ENCODE measurements at regions not wholly inside any gene's neighbourhood (a gene's known extent, or its start where the extent isn't known, plus 50 kb on each side); places are given as distances from the start of the nearest gene placed in this dataset.
A peak's percentile ranks its signal among the peaks of the same experiment; 100 is the strongest.
"Not testable (repeated sequence)": the region's sequence is repeated elsewhere in the genome, so short reads cannot be mapped to it uniquely, and the experiment has no call there.

DNA sequence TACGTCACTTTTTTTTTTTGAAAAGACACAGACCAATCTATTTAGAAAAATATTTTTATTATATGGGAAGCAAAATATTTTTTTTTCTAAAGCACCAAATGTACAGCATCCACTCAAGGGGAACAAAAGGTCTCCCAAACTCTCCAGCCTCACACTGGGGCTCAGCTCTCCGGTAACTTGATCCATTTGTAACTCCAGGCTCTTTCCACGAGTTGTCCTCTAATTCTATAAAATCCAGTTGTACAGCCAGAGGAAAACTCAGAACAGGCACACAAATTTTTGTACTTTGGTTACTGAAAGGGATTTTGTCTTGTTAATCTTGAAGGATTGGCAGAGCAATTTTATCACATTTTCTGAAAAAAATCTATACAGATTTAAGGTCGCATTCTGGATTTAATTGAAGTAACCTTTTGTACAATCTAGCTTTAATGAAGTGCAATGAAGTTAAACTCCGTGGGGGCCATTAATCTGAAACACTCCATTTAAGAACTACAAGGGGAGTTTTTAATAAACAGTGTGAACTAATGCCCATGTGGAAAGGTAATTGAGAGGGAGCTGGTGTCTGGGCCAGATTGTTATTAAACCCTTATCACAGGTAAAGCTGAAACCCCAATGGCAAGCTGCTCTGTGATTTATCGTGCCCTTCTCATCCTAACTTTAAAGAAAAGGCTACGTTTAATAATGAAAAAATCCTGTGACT is 161.2 kb upstream of the FRG1 start:
- DNase-seq (ENCODE audit: low read depth), result no peak

DNA sequence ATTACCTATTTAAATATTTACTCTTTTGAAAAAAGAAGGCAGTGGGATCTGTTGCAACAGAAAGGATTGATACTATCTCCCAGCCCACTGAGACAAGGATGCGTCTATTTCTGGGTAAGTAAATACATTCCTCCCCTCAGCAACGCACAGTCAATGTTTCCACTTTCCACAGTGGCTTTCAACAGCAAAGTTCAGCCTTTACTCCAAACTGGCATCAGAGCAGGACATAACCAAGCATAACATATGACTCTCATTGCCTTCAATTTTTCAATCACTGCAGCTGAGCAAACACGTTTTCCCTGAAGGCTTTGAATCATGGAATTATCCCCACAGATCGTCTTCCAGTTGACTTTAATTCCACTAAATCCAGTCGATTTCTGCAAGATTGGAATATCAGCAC is 160.3 kb upstream of the FRG1 start:
- DNase-seq (ENCODE audit: low read depth), result no peak

DNA sequence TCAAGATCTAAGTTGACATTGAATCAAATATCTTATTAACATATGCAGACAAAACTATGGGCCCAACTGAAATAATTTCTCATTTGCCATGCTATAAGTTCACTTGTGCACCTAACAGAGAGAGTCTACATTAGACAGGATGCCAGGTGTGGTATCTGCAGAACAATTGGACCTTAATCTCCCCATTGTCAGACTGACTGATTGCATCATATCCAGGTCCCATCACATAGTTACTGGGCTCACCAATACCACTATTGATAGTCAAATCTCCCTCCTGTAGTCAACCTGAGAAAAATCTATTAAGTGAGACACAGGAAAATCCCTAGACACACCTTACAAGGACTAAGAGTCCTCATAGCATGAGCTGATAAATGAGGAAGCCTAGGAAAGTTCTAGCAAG is 156.0 kb upstream of the FRG1 start:
- DNase-seq (ENCODE audit: low read depth), result no peak

DNA sequence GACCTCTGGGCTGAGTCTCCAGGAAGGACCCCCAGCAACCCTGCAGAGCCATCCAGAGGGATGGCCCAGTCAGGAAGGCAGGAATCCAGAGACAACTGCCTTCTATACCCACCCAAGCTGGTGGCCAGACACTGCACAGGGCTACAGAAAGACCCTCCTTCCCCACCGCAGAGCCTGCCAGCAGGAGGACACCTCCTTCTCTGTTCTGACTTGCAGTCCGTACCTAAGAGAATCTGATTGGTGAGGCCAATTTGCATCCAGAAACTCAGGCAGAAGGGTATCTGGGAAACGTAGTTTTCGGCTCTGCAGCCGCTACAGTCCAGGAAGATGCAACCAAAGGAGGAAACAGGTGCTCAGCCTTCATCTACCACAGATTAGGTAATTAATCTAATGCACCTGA is 155.4 kb upstream of the FRG1 start:
- DNase-seq (ENCODE audit: low read depth), result no peak

DNA sequence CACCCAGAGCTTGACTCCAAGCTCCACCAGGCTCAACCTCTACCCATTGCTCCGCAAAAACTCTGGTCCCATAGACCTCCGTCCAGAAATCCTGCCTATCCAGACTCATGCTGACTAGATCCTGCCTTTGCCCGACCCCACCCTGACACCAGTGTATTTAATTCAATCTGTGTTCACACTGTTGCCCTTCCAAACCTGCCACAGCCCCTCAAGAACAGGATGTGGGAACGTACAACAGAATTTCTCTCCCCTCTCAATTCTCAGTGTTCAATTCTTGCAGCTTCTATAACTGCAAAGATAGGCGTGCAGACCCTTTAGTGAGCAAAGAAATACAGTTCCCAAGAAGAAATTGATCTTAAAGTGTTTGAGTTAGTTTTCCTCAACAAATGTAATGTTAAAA is 154.2 kb upstream of the FRG1 start:
- DNase-seq (ENCODE audit: low read depth), result no peak

DNA sequence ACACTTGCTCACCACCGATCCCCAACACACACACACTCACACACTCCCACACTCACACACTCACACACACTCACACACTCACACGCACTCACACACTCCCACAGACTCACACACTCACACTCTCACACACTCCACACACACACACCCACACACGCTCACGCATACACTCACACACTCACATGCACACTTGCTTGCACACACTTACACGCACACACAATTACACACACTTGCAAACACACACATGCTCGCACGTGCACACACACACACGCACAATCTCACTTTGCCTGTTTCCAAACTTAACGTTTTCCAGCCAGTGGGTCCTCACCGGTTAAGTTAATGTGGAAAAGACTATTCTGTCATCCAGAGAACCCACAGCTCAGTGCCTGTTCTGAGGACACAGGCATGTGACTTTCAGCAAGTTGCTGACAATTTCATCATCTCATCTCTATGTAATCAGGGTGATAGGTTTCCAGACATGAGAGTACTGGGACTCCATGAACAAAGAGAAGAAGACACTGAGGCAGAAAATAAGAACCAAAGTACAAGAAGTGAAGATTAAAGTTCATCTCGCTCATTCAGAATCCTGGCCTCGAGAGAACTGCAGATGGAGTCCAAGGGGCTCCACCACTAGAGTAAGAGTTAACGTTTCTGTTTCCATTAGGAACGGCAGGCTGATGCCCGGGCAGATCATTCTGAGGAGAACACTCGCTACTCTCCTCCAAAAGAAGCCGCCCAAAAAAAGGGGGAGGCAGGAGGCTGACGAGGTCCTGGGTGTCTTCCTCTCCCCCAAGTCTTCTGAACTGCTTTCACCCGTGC is 153.2 kb upstream of the FRG1 start:
- no peak for DNase-seq (ENCODE audit: low read depth)

DNA sequence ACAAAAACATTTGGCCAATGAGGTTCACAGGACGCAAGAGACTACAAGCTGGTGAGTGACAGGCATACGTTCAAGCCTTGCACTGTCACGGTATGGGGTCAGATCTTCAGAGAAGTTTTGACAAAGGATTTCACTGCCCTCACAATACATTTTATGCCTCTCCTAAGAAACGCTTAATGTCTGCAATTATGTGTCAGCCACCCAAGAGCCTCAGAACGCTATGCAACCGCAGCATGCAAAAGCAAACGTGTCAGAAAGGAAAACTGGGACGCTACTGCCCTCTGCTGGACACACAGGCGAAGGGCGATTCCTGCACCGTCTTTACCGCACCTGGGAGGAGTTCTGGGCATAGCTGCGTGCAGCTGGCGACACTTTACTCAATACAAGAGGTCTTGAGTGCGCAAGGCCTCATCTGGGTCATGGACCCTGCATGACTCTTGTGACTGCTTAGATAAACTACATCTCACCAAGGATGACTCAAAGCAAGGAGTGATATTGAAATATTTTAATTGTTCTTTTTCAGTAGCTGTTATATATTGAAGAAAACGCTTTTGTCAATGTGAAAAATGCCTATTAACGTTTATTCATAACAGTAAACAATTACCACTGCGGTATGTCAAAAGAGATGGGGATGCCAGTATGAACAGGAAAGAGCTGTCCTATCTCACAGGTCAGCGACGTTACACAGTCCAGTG is 147.6 kb upstream of the FRG1 start:
- DNase-seq (ENCODE audit: low read depth), result peak; percentile 54

DNA sequence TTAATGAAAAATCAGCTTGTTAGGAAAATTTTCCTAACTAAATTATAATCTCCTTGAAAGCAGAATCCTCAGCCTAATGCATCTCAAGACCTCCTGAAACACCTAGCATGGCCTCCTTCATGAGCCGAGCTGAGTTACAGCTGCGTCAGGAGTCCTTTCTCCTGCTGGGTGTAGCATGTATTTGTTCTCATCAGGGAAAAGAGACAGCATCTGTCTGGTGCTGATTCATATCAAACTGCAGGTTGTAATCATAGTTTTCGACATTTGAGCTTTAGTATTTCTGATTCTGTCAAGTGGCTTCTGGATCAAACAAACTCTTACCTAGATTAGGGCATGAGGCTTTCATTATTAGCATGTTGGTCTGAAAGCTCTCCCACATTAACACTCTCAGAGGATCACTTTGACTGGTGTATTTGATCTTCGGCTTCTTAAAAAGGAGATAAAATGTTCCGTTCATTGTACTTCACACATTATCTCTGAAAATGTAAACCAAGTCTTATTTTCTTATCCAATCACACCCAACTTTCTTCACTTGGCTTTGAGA is 140.1 kb upstream of the FRG1 start:
- no peak for DNase-seq (ENCODE audit: low read depth)

DNA sequence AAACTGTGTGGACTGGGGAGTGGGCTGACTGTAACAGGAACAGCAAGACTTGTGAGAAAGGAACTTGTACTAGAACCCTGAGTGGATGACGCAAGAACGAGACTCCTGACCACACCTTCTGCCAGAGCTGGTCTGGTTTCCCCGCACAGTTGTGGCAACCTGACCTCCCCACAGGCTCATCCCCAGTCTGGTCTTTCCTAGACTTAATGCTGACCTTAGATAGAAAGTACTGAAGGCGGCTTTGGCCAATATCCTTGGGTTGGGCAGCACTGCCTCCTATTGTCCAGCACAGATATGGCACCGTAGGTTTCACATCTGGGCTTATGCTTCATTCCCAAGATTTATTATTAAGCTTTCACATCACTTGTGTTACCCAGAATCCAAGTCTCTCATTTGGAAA is 137.8 kb upstream of the FRG1 start:
- DNase-seq (ENCODE audit: low read depth), result no peak

DNA sequence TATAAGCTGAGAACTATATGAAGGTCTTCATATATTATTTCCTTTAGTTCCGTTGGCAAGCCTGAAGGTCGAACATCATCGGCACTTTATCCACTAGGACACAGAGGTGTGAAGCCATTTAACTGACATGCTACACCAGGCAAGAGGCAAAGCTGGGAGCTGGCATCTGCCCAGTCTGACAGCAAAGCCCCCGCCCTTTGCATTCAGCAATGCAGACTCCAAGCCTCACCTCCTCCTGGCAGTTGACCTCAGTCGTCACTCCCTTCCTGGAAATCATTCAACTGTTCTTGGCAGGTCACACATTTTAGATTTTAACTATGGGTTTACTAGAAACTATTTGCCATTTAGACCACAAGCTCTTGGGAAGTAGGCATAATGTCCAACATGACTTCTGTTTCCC is 135.8 kb upstream of the FRG1 start:
- DNase-seq (ENCODE audit: low read depth), result no peak

DNA sequence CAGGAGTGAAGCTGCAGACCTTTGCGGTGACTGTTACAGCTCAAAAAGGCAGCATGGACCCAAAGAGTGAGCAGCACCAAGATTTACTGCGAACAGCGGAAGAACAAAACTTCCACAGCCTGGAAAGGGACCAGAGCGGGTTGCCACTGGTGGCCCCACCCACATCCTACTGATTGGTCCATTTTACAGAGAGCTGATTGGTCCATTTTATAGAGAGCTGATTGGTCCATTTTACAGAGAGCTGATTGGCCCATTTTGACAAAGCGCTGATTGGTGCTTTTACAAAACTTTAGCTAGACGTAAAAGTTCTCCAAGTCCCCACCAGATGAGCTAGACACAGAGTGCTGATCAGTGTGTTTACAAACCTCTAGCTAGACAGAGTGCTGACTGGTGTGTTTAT is 134.2 kb upstream of the FRG1 start:
- DNase-seq (ENCODE audit: low read depth), result no peak

DNA sequence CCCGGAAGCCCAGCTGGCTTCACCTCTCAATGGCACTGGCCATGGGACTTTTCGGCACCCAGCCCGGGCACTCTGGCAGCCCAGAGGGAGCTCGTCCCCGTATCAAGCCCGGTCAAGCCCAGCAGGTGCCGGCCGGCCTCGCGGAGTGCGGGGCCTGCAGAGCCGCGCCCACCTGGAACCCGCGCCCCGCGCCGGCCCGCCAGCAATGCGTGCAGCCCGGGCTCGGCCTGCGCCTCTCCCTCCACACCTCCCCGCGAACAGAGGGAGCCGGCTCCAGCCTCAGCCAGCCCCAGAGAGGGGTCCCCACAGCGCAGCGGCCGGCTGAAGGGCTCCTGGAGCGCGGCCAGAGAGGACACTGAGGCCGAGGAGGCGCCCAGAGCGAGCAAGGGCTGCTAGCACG is 133.6 kb upstream of the FRG1 start:
- no peak for DNase-seq (ENCODE audit: low read depth)

DNA sequence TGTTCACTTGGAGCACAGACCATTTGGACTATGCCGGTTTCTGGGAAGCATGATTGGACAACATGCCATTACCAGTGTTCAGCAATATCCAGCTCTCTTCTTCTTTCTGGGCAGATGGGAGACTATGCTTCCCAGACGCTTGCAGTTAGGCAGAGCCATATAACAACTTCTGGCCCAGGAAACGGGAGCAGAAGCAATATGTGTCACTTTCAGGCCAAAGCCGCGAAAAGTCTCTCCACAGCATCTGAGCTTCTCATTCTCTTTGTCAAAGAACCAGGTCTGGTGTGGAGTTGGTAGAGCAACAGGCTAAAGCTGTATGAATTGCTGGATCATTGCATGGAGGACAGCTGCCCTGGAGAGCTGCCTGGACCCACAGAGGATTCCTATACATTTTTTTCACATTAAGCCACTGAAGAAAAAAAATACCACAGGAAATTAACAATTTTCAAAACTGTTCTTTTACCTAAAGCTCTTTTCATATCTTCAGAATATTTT is 131.4 kb upstream of the FRG1 start:
- no peak for DNase-seq (ENCODE audit: low read depth)

DNA sequence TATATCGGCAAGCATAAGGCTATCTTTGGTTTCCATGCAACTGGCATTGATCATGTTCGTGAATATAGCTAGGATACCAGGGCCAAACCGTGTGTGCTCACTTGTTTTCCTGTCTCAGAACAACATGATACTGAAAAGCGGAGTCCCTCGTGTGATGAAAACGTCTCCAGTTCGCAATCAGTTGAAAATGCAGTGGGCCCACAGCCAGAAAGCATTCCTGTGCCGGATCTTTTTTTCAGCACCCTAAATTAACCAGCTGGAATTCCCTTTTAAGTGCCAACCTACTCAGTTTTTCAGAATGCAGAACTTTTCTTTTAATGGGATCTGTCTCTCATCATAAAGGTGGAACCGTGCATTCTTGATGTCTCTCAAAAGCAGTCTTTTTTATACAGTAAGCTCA is 130.8 kb upstream of the FRG1 start:
- no peak for DNase-seq (ENCODE audit: low read depth)

DNA sequence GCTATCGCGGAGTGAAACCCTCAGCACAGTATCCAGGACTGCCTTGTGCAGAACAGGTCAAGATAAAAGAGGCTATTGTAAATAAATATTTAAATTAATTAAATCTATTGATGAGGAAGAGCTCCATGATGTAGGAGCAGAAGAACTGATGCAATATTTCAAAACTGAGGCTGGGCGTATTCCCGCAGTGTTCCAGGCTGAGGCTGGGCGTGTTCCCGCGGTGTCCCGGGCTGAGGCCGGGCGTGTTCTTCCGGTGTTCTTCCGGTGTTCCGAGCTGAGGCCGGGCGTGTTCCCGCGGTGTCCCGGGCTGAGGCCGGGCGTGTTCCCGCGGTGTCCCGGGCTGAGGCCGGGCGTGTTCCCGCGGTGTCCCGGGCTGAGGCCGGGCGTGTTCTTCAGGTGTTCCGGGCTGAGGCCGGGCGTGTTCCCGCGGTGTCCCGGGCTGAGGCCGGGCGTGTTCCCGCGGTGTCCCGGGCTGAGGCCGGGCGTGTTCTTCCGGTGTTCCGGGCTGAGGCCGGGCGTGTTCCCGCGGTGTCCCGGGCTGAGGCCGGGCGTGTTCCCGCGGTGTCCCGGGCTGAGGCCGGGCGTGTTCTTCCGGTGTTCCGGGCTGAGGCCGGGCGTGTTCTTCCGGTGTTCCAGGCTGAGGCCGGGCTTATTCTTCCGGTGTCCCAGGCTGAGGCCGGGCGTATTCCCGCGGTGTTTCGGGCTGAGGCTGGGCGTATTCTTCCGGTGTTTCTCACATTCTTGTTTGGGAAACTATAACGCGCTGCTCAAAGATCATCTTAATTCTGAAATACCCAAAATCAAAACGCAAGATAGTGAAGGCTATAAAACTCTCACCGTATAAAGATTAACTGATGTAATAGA is 130.1 kb upstream of the FRG1 start:
- not testable (repeated sequence) for DNase-seq (ENCODE audit: low read depth)

DNA sequence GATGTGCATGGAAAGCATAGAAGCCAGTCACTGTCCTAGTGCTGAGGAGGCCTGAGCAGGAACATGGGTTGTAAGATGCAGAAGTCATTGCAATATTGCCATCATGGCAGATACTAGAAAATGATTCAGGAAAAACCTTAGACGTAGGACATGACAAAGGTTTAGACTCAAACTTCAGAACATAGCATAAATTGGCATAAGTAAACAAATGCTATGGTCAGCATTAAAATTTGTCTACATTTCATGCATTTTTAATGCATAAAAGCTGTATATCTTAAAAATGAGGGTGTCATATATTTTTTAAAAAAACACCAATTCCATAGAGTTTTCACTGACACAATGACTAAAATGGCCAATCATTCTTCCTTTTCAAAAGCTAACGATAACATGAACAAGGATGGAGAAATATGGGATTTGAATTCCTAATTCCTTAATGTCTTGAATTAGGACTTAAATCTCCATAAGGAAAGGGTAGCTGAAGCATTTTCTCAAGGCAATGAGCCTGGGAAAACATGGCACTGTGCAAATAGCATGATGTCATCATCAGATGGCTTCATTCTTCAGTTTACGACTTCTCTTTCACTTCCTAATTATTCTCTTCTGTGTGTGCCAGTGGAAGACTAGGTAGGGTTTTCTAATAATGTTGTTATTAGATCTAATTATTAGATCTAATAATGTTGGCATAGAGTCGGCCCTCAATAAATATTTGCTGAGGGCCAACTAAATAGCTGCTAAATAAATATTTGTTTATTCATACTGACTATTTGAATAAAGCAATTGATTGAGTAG is 125.1 kb upstream of the FRG1 start:
- DNase-seq (ENCODE audit: low read depth), result no peak

DNA sequence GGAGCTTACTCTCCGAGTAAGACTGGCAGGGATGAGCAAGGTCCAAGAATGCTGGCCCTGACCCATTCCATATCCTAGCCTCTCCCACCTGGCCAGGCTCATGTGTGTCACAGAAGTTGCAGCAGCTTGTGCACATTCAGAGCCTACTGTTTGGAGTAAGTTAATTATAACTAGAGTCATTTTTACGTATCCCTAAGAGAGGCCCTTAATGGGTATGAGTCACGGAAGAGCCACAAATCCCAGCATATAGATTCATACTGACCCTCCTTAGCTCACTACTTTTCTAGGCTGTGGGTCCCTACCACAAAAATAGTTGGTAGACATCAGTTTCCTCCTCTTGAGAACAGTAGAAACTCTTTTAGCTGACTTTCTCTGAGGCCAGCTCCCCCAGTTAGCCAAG is 118.3 kb upstream of the FRG1 start:
- no peak for DNase-seq (ENCODE audit: low read depth)

DNA sequence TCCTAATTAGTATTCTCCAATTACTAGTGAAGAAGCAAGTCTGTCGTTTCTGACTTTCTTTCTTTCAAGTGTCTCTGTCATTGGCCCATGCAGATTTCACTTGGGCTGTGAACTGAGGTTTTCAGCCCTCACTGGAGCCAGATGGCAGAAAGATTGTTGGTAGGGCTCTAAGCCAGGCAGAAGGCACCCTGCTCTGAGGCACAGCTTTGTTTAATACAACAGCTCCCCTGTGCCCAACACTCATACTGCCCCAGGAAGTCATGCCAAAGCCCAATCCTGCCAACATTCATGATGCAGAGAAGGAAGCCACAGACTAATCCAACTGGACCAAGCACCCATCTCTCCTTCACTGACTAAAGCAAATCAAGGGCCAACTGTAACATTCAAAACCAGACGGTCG is 117.1 kb upstream of the FRG1 start:
- no peak for DNase-seq (ENCODE audit: low read depth)

DNA sequence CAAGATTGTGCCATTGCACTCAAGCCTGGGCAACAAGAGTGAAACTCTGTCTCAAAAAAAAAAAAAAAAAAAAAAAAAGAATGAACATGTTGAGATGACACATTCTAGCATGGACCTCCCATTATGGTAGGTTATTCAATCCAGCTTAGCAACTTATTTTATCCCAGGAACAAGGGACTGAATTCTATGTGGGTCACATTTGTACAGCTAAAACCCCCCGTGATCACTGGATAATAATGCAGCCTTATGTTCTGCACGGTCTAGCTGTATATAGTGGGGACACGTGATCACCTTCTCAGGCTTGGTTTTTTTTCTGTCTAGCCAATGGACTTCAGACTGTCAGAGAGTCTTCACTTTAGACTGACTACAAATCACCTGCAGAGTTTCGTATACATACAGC is 115.2 kb upstream of the FRG1 start:
- no peak for DNase-seq (ENCODE audit: low read depth)

DNA sequence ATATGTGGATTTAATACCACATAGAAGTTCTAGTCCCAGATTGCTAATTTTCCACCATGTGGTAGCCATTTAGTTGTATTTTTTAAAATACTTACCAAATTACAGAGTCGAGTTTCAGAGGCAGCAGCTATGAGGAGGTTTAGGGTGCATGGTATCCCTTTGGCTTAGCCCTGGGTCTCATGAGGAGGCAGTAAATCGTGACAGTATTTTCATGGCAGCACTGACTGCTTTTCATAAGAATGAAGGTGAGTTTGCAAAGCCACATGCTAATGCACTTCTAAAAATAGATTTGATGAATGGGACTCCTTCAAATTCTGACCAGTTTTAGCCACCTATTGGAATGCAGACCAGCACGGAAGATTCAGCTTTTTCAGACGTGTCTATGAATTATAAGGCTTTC is 114.0 kb upstream of the FRG1 start:
- no peak for DNase-seq (ENCODE audit: low read depth)

DNA sequence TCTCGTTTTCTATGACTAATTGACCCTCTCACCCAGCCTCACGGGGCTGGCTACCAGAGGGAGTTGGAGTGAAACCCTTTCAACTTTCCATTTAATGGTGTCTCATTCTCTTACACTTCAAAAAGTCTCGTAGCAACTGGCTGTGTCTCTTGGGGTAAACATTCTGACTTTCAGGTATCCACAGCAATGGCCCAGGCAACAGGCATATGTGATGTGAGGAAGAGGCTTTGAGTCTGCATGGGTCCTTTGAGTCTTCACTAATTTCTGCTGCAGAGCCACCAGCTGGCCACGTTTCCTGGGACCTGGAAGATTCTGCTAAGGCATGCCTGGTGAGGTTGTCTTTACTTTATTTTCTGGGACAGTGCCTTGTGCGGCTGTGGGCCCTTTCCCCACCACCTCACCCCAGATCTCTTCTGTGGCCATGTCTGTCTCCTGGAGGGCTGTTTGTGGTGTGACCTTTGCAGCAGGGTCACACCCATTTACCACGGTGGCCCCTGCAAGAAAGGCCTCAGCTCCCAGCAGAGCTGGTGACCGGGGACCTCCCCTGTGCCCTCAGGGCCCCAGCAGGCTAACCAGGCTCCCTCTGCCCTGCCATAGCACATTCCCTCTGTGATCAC is 112.5 kb upstream of the FRG1 start:
- DNase-seq (ENCODE audit: low read depth), result no peak

All from activated T-cell treated with anti-CD3 and anti-CD28 coated beads for 24 hours (primary cell).